ENCODE measurements at regions not wholly inside any gene's neighbourhood (a gene's known extent, or its start where the extent isn't known, plus 50 kb on each side); places are given as distances from the start of the nearest gene placed in this dataset.

- no peaks in the 10 kb centered on the region for H4K20me1 ChIP-seq (ENCODE audit: control insufficient read depth, insufficient read depth, low read length, poor library complexity, severe bottlenecking)
- H3K27me3 Mint-ChIP-seq: no peaks in the 10 kb centered on the region
- H2AFZ ChIP-seq (ENCODE audit: insufficient read depth, low read depth, low read length, poor library complexity, severe bottlenecking): no peak overlapping the region
- H3K79me2 ChIP-seq (ENCODE audit: control insufficient read depth, insufficient read depth, low read length): no peaks in the 10 kb centered on the region
- DNase-seq: no peak
- H3K9me3 Mint-ChIP-seq (ENCODE audit: insufficient read depth): no peaks in the 10 kb centered on the region
- intact Hi-C loops (cut with micrococcal nuclease): no loop called here
- ATAC-seq (ENCODE audit: low read depth): no peak
- no peak overlapping the region for H3K4me3 ChIP-seq (ENCODE audit: control extremely low read depth in 1 of 5, extremely low read depth in 1 of 5, insufficient read depth in 1 of 5, low read depth in 2 of 5, low read length in 4 of 5)
- H3K4me2 ChIP-seq (replicated peaks; ENCODE audit: low read depth, low read length, poor library complexity, severe bottlenecking): no peak overlapping the region
- no peaks in the 10 kb centered on the region for H3K36me3 ChIP-seq (replicated peaks in 1 of 2; ENCODE audit: control extremely low read depth in 1 of 2, control insufficient read depth in 1 of 2, extremely low read depth in 1 of 2, insufficient read depth in 2 of 2, low read length in 1 of 2)
- no peaks in the 10 kb centered on the region for H3K27me3 ChIP-seq (replicated peaks in 1 of 4; ENCODE audit: control extremely low read depth in 1 of 4, control insufficient read depth in 3 of 4, insufficient read depth in 4 of 4, low read length in 3 of 4)
- H3K9me3 ChIP-seq (ENCODE audit: control extremely low read depth in 1 of 3, control insufficient read depth in 2 of 3, insufficient read depth in 1 of 3, low read length in 2 of 3): peaks cover 0 to 3% (median 1%) of the 10 kb centered on the region in 3 donors
- no peak overlapping the region for H3K27ac ChIP-seq (ENCODE audit: low read length in 2 of 2)
- H3K4me1 Mint-ChIP-seq: no peaks in the 10 kb centered on the region
- H3K4me1 ChIP-seq (ENCODE audit: control insufficient read depth in 2 of 2, insufficient read depth in 2 of 2, low read length in 2 of 2): no peaks in the 10 kb centered on the region
- 86% methylated on average over 2 of the region's 2 CpGs for WGBS (ENCODE audit: insufficient coverage)
- TF ChIP-seq CTCF (IDR thresholded peaks at IDR 0.05): no peak
- TF ChIP-seq EZH2 (IDR thresholded peaks at IDR 0.05; ENCODE audit: borderline replicate concordance, insufficient read depth, low read depth, low read length, poor library complexity, severe bottlenecking): no peak
- ChIA-PET CTCF (no interaction called here), POLR2A (no interaction called here)
- H3K9ac ChIP-seq (ENCODE audit: low read length): no peak overlapping the region
- H3K27ac Mint-ChIP-seq: no peak overlapping the region
- no peak overlapping the region for H3K4me3 Mint-ChIP-seq
Observed at GRCh38 chr17:71914812-71915211, 206.0 kb upstream of the SOX9 start.

GRCh38 chr17:71917715-71918114 is 203.1 kb upstream of the SOX9 start:
- Mint-ChIP-seq H3K27ac (no peak overlapping the region), H3K9me3 (ENCODE audit: insufficient read depth) (no peaks in the 10 kb centered on the region), H3K4me1 (no peaks in the 10 kb centered on the region), H3K4me3 (no peak overlapping the region), H3K27me3 (no peaks in the 10 kb centered on the region)
- no CpG with 5 or more reads among the region's 2 CpGs for whole genome bisulfite sequencing (ENCODE audit: insufficient coverage)
- TF ChIP-seq CTCF (IDR thresholded peaks at IDR 0.05) (no peak), EZH2 (IDR thresholded peaks at IDR 0.05; ENCODE audit: borderline replicate concordance, insufficient read depth, low read depth, low read length, poor library complexity, severe bottlenecking) (no peak)
- no peaks in the 10 kb centered on the region for H3K4me1 ChIP-seq (ENCODE audit: control insufficient read depth in 2 of 2, insufficient read depth in 2 of 2, low read length in 2 of 2)
- no peak overlapping the region for H3K9ac ChIP-seq (ENCODE audit: low read length)
- no peaks in the 10 kb centered on the region for H3K27me3 ChIP-seq (replicated peaks in 1 of 4; ENCODE audit: control extremely low read depth in 1 of 4, control insufficient read depth in 3 of 4, insufficient read depth in 4 of 4, low read length in 3 of 4)
- H2AFZ ChIP-seq (ENCODE audit: insufficient read depth, low read depth, low read length, poor library complexity, severe bottlenecking): no peak overlapping the region
- no peak for DNase-seq
- POLR2A ChIA-PET: no interaction called here
- H4K20me1 ChIP-seq (ENCODE audit: control insufficient read depth, insufficient read depth, low read length, poor library complexity, severe bottlenecking): no peaks in the 10 kb centered on the region
- H3K4me3 ChIP-seq (ENCODE audit: control extremely low read depth in 1 of 5, extremely low read depth in 1 of 5, insufficient read depth in 1 of 5, low read depth in 2 of 5, low read length in 4 of 5): no peak overlapping the region
- no peaks in the 10 kb centered on the region for H3K36me3 ChIP-seq (replicated peaks in 1 of 2; ENCODE audit: control extremely low read depth in 1 of 2, control insufficient read depth in 1 of 2, extremely low read depth in 1 of 2, insufficient read depth in 2 of 2, low read length in 1 of 2)
- CTCF ChIA-PET: no interaction called here
- no peaks in the 10 kb centered on the region for H3K79me2 ChIP-seq (ENCODE audit: control insufficient read depth, insufficient read depth, low read length)
- no peak overlapping the region for H3K4me2 ChIP-seq (replicated peaks; ENCODE audit: low read depth, low read length, poor library complexity, severe bottlenecking)
- H3K9me3 ChIP-seq (ENCODE audit: control extremely low read depth in 1 of 3, control insufficient read depth in 2 of 3, insufficient read depth in 1 of 3, low read length in 2 of 3): peaks cover 0 to 3% (median 1%) of the 10 kb centered on the region in 3 donors
- intact Hi-C loops (cut with micrococcal nuclease): no loop called here
- no peak for ATAC-seq (ENCODE audit: low read depth)
- no peak overlapping the region for H3K27ac ChIP-seq (ENCODE audit: low read length in 2 of 2)

All from B cell (primary cell).